OCI-LY7 (cell line): ENCODE measurements at regions not wholly inside any gene's neighbourhood (a gene's known extent, or its start where the extent isn't known, plus 50 kb on each side); places are given as distances from the start of the nearest gene placed in this dataset.

ENCODE experiments used
- BruUV-seq: library from RNA; stranded (reverse); fragments of 400-500 nt; replicated peaks from 2 replicates; lab custom pipeline; 2021; lab: Mats Ljungman, UMichigan
- CTCF ChIA-PET: fragments of 300-600 bp; sonication (Branson Sonifier 250); formaldehyde crosslinking; loops from one replicate; lab custom pipeline; 2022; ENCODE audit warnings: antibody characterized with exemption; ENCODE audit not compliant: unreplicated experiment; lab: Charles Lee
- POLR2A ChIA-PET: fragments of 300-600 bp; sonication (Branson Sonifier 250); formaldehyde crosslinking; loops from one replicate; lab custom pipeline; 2022; ENCODE audit warnings: antibody characterized with exemption; lab: Charles Lee
- DNase-seq: peaks from one replicate; pipeline ENCODE4 v3.0.0-alpha.2; 2015; ENCODE audit warnings: low spot score
- H2AFZ ChIP-seq: fragments of 200-600 bp; sonication (generic), shearing (Covaris generic); 2 replicates; pipeline ENCODE4 v1.6.1; 2014; ENCODE audit warnings: mild to moderate bottlenecking, antibody characterized with exemption, low read length, moderate library complexity
- H3K27ac ChIP-seq: fragments of 200-600 bp; sonication (generic); 2 replicates; pipeline ENCODE4 v1.5.1; 2014; ENCODE audit warnings: mixed run types, low read depth, mild to moderate bottlenecking, moderate library complexity, low read length, inconsistent platforms; ENCODE audit not compliant: poor library complexity, severe bottlenecking
- H3K36me3 ChIP-seq: fragments of 200-600 bp; sonication (generic); 2 replicates; pipeline ENCODE4 v1.6.1; 2014; ENCODE audit warnings: mild to moderate bottlenecking, antibody characterized with exemption, low read length, moderate library complexity, mixed read lengths; ENCODE audit not compliant: insufficient read depth
- H3K4me1 ChIP-seq: fragments of 200-600 bp; sonication (generic); 2 replicates; pipeline ENCODE4 v1.5.1; 2014; ENCODE audit warnings: mild to moderate bottlenecking, low read length; ENCODE audit not compliant: insufficient read depth, poor library complexity, severe bottlenecking
- H3K4me2 ChIP-seq: fragments of 200-600 bp; sonication (generic); 2 replicates; pipeline ENCODE4 v1.6.1; 2014; ENCODE audit warnings: mild to moderate bottlenecking, low read length
- H3K4me3 ChIP-seq: fragments of 200-600 bp; sonication (generic); 2 replicates; pipeline ENCODE4 v1.5.1; 2014; ENCODE audit warnings: mild to moderate bottlenecking, low read depth, low read length; ENCODE audit not compliant: poor library complexity, severe bottlenecking
- H3K79me2 ChIP-seq: fragments of 200-600 bp; sonication (generic); 2 replicates; pipeline ENCODE4 v1.6.1; 2016; ENCODE audit warnings: low read depth, mild to moderate bottlenecking, low read length, moderate library complexity, mixed read lengths; ENCODE audit not compliant: insufficient read depth
- H3K9me2 ChIP-seq: fragments of 200-600 bp; sonication (generic); 2 replicates; pipeline ENCODE4 v1.6.1; 2016; ENCODE audit warnings: mild to moderate bottlenecking, low read length, mixed read lengths; ENCODE audit not compliant: insufficient read depth
- H3K9me3 ChIP-seq: fragments of 200-600 bp; sonication (generic); 2 replicates; pipeline ENCODE4 v1.6.1; 2014; ENCODE audit warnings: mild to moderate bottlenecking, mixed run types, low read length, mixed read lengths
- H4K20me1 ChIP-seq: fragments of 200-600 bp; sonication (generic); 2 replicates; pipeline ENCODE4 v1.6.1; 2014; ENCODE audit warnings: mild to moderate bottlenecking, antibody characterized with exemption, low read length, moderate library complexity, mixed read lengths; ENCODE audit not compliant: insufficient read depth
- EZH2phosphoT487 ChIP-seq: fragments of 200-600 bp; sonication (generic); IDR thresholded peaks from 2 replicates; pipeline ENCODE4 v1.6.1; 2018; ENCODE audit warnings: low read depth, borderline replicate concordance, mild to moderate bottlenecking, mixed run types, antibody characterized with exemption, low read length, moderate library complexity, mixed read lengths
- intact Hi-C: fragments of 100-400 bp; cut with micrococcal nuclease; formaldehyde crosslinking; loops from one replicate; pipeline ENCODE4 v1.10.0; 2022; ENCODE audit not compliant: unreplicated experiment
- TF ChIP-seq, protein P1 (sequence below): fragments of 200-600 bp; sonication (generic); conservative IDR thresholded peaks from 2 replicates; pipeline ENCODE4 v1.5.1; 2014; ENCODE audit warnings: mild to moderate bottlenecking, antibody characterized with exemption, low read length, moderate library complexity, mixed read lengths

- H2AFZ ChIP-seq: no peak overlapping the region
- H3K9me3 ChIP-seq: no peaks in the 10 kb centered on the region
- no peaks in the 10 kb centered on the region for H3K79me2 ChIP-seq
- no peak for DNase-seq
- no peak overlapping the region for H3K27ac ChIP-seq
- ChIA-PET CTCF (no interaction called here), POLR2A (no interaction called here)
- BruUV-seq: no TSS peak
- H4K20me1 ChIP-seq: no peaks in the 10 kb centered on the region
- H3K9me2 ChIP-seq: no peaks in the 10 kb centered on the region
- no peaks in the 10 kb centered on the region for H3K36me3 ChIP-seq
- no peak overlapping the region for H3K4me3 ChIP-seq
- H3K4me1 ChIP-seq: no peaks in the 10 kb centered on the region
- TF ChIP-seq EZH2phosphoT487: no peak
- TF ChIP-seq, protein P1, sequence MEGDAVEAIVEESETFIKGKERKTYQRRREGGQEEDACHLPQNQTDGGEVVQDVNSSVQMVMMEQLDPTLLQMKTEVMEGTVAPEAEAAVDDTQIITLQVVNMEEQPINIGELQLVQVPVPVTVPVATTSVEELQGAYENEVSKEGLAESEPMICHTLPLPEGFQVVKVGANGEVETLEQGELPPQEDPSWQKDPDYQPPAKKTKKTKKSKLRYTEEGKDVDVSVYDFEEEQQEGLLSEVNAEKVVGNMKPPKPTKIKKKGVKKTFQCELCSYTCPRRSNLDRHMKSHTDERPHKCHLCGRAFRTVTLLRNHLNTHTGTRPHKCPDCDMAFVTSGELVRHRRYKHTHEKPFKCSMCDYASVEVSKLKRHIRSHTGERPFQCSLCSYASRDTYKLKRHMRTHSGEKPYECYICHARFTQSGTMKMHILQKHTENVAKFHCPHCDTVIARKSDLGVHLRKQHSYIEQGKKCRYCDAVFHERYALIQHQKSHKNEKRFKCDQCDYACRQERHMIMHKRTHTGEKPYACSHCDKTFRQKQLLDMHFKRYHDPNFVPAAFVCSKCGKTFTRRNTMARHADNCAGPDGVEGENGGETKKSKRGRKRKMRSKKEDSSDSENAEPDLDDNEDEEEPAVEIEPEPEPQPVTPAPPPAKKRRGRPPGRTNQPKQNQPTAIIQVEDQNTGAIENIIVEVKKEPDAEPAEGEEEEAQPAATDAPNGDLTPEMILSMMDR: no peak
- H3K4me2 ChIP-seq: no peak overlapping the region
- intact Hi-C loops: no loop called here
Observed at GRCh38 chr7:38127216-38128207, 50.5 kb upstream of the STARD3NL start.
